Astrocyte (in vitro differentiated cells and primary cell): ENCODE measurements at regions not wholly inside any gene's neighbourhood (a gene's known extent, or its start where the extent isn't known, plus 50 kb on each side); places are given as distances from the start of the nearest gene placed in this dataset.

Experiments used
- DNase-seq: peaks from one replicate; pipeline ENCODE4 v3.0.0-alpha.2; 2010; ENCODE audit warnings: low read depth
- FAIRE-seq: peaks from 2 replicates; lab custom pipeline; 2011; peaks lifted over from hg19 to GRCh38; lab: Jason Lieb, UNC
- H2AFZ ChIP-seq: 2 replicates; pipeline ENCODE4 v1.6.0; 2012; ENCODE audit warnings: low read depth, low read length, inconsistent platforms
- H3K27ac ChIP-seq: 2 replicates; pipeline ENCODE4 v1.5.1; 2011; ENCODE audit warnings: low read depth, low read length, inconsistent platforms
- H3K27me3 ChIP-seq: 2 replicates; pipeline ENCODE4 v1.6.0; 2011; ENCODE audit warnings: low read length, inconsistent platforms; ENCODE audit not compliant: insufficient read depth
- H3K36me3 ChIP-seq: 2 replicates; pipeline ENCODE4 v1.5.1; 2011; ENCODE audit warnings: low read length, inconsistent platforms; ENCODE audit not compliant: insufficient read depth
- H3K4me1 ChIP-seq: 2 replicates; pipeline ENCODE4 v1.5.1; 2011; ENCODE audit warnings: low read length, inconsistent platforms; ENCODE audit not compliant: insufficient read depth
- H3K4me2 ChIP-seq: 2 replicates; pipeline ENCODE4 v1.6.0; 2012; ENCODE audit warnings: low read length, inconsistent platforms
- H3K4me3 ChIP-seq: 2 replicates; pipeline ENCODE4 v1.5.1; 2011; ENCODE audit warnings: low read depth, mild to moderate bottlenecking, low read length, inconsistent platforms; ENCODE audit not compliant: insufficient read depth
- H3K79me2 ChIP-seq: 2 replicates; pipeline ENCODE4 v1.6.0; 2012; ENCODE audit warnings: mild to moderate bottlenecking, low read length, inconsistent platforms; ENCODE audit not compliant: insufficient read depth
- H3K9ac ChIP-seq: 2 replicates; pipeline ENCODE4 v1.6.0; 2012; ENCODE audit warnings: mild to moderate bottlenecking, low read length, inconsistent platforms
- H3K9me3 ChIP-seq: 2 replicates; pipeline ENCODE4 v1.5.1; 2012; ENCODE audit warnings: low read depth, mild to moderate bottlenecking, low read length, inconsistent platforms; ENCODE audit not compliant: insufficient read depth
- H4K20me1 ChIP-seq: 2 replicates; pipeline ENCODE4 v1.6.0; 2012; ENCODE audit warnings: low read length, inconsistent platforms; ENCODE audit not compliant: insufficient read depth
- H3K27ac Mint-ChIP-seq: one replicate; pipeline ENCODE4 v1.8.0; 2021; ENCODE audit warnings: mild to moderate bottlenecking, mixed read lengths; ENCODE audit not compliant: unreplicated experiment
- H3K27me3 Mint-ChIP-seq: one replicate; pipeline ENCODE4 v1.8.0; 2021; ENCODE audit warnings: low read depth, mixed read lengths; ENCODE audit not compliant: unreplicated experiment
- H3K36me3 Mint-ChIP-seq: one replicate; pipeline ENCODE4 v1.8.0; 2021; ENCODE audit warnings: low read depth, mixed read lengths; ENCODE audit not compliant: unreplicated experiment
- H3K4me1 Mint-ChIP-seq: one replicate; pipeline ENCODE4 v1.8.0; 2021; ENCODE audit warnings: low read depth, mixed read lengths; ENCODE audit not compliant: unreplicated experiment
- H3K4me3 Mint-ChIP-seq: one replicate; pipeline ENCODE4 v1.8.0; 2021; ENCODE audit warnings: mild to moderate bottlenecking, moderate library complexity, mixed read lengths; ENCODE audit not compliant: unreplicated experiment
- H3K9me3 Mint-ChIP-seq: one replicate; pipeline ENCODE4 v1.8.0; 2021; ENCODE audit warnings: mild to moderate bottlenecking, mixed read lengths; ENCODE audit not compliant: unreplicated experiment
- EZH2 ChIP-seq: IDR thresholded peaks from 2 replicates; pipeline ENCODE4 v1.6.1; 2012; ENCODE audit warnings: mild to moderate bottlenecking, low read length, inconsistent platforms; ENCODE audit not compliant: insufficient read depth
- TF ChIP-seq, protein P1 (sequence below): IDR thresholded peaks from 2 replicates; pipeline ENCODE4 v1.5.1; 2011; ENCODE audit warnings: low read depth, mild to moderate bottlenecking, inconsistent platforms, low read length, moderate library complexity; ENCODE audit not compliant: insufficient read depth

DNA sequence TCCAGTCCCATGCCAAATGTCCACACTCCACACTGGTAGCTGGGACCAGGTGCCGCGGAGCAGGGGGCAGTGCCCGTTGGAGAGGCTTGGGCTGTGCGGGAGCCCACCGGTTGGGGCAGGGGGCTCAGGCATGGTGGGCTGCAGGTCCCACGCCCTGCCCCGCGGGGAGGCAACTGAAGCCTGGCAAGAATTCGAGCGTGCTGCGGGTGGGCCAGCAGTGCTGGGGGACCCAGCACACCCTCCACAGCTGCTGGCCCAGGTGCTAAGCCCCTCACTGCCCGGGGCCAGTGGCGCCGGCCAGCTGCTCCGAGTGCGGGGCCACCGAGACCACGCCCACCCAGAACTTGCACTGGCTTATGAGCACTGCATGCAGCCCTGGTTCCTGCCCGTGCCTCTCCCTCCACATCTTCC lies 479.4 kb downstream of the ZNF385D start:
- H4K20me1 ChIP-seq: no peaks in the 10 kb centered on the region
- no peak overlapping the region for H2AFZ ChIP-seq
- H3K27me3 ChIP-seq: no peaks in the 10 kb centered on the region
- no peak overlapping the region for H3K27ac ChIP-seq
- no peaks in the 10 kb centered on the region for H3K79me2 ChIP-seq
- Mint-ChIP-seq H3K4me1 (peaks cover 7% of the 10 kb centered on the region), H3K4me3 (no peak overlapping the region), H3K27ac (no peak overlapping the region), H3K27me3 (no peaks in the 10 kb centered on the region), H3K9me3 (no peaks in the 10 kb centered on the region), H3K36me3 (no peaks in the 10 kb centered on the region)
- no peak overlapping the region for H3K9ac ChIP-seq
- H3K4me1 ChIP-seq: peaks cover 16% of the 10 kb centered on the region
- no peak overlapping the region for H3K4me3 ChIP-seq
- no peak overlapping the region for H3K4me2 ChIP-seq
- FAIRE-seq: no peak
- no peaks in the 10 kb centered on the region for H3K36me3 ChIP-seq
- TF ChIP-seq, protein P1, sequence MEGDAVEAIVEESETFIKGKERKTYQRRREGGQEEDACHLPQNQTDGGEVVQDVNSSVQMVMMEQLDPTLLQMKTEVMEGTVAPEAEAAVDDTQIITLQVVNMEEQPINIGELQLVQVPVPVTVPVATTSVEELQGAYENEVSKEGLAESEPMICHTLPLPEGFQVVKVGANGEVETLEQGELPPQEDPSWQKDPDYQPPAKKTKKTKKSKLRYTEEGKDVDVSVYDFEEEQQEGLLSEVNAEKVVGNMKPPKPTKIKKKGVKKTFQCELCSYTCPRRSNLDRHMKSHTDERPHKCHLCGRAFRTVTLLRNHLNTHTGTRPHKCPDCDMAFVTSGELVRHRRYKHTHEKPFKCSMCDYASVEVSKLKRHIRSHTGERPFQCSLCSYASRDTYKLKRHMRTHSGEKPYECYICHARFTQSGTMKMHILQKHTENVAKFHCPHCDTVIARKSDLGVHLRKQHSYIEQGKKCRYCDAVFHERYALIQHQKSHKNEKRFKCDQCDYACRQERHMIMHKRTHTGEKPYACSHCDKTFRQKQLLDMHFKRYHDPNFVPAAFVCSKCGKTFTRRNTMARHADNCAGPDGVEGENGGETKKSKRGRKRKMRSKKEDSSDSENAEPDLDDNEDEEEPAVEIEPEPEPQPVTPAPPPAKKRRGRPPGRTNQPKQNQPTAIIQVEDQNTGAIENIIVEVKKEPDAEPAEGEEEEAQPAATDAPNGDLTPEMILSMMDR: no peak
- TF ChIP-seq EZH2: no peak
- DNase-seq: no peak
- no peaks in the 10 kb centered on the region for H3K9me3 ChIP-seq

DNA sequence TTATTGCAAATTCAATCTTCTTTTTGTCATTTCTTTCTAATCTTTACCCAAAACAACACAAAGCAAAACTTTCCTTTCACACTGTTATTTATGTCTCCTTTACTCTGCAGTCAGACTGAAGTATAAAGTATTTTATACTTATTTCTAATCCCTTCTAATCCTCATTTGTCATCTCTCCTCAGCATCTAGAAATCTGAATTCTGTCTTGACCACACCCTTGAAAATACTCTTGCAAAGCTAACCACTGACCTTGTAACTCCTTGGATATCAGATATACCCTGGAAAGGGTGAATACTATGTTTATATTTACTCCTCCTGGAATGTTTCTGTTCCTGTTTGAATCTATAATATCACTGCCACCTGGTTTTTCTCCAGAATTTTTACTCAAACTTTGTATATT lies 481.1 kb downstream of the ZNF385D start:
- H3K9ac ChIP-seq: no peak overlapping the region
- H4K20me1 ChIP-seq: no peaks in the 10 kb centered on the region
- Mint-ChIP-seq H3K9me3 (no peaks in the 10 kb centered on the region), H3K4me3 (no peak overlapping the region), H3K27me3 (no peaks in the 10 kb centered on the region), H3K27ac (no peak overlapping the region), H3K36me3 (no peaks in the 10 kb centered on the region), H3K4me1 (peaks cover 7% of the 10 kb centered on the region)
- FAIRE-seq (no peak), DNase-seq (no peak)
- H3K4me1 ChIP-seq: peaks cover 16% of the 10 kb centered on the region
- no peaks in the 10 kb centered on the region for H3K79me2 ChIP-seq
- H3K4me3 ChIP-seq: no peak overlapping the region
- H3K36me3 ChIP-seq: no peaks in the 10 kb centered on the region
- TF ChIP-seq, protein P1: no peak
- no peak for TF ChIP-seq EZH2
- H3K4me2 ChIP-seq: no peak overlapping the region
- no peak overlapping the region for H3K27ac ChIP-seq
- H3K27me3 ChIP-seq: no peaks in the 10 kb centered on the region
- H2AFZ ChIP-seq: no peak overlapping the region
- H3K9me3 ChIP-seq: no peaks in the 10 kb centered on the region

DNA sequence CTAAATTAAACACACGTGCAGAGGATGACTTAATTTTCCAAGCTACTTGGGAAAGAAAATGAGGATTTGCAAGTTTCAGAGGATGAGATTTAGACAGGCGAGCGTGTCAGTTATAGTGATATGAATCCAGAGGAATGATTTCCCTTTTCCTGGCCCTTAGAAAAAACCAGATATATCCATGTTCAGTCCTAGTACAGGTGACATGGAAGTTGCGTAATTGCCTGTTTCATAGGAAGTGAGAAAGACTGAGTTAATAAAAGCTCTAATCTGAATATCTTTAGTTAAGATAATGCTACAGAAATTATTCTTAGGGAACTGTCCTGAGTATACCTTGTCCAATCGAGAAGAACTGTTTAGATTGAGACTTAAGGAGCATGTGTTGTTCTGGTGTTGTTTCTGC lies 490.5 kb downstream of the ZNF385D start:
- Histone ChIP-seq H2AFZ (no peak overlapping the region), H3K27ac (no peak overlapping the region), H3K4me1 (no peaks in the 10 kb centered on the region), H3K9ac (no peak overlapping the region), H3K9me3 (no peaks in the 10 kb centered on the region), H3K4me3 (no peak overlapping the region), H3K36me3 (no peaks in the 10 kb centered on the region), H3K27me3 (no peaks in the 10 kb centered on the region), H4K20me1 (no peaks in the 10 kb centered on the region), H3K4me2 (no peak overlapping the region), H3K79me2 (no peaks in the 10 kb centered on the region)
- H3K4me1 Mint-ChIP-seq: no peaks in the 10 kb centered on the region
- H3K4me3 Mint-ChIP-seq: no peak overlapping the region
- H3K27ac Mint-ChIP-seq: no peak overlapping the region
- H3K36me3 Mint-ChIP-seq: no peaks in the 10 kb centered on the region
- TF ChIP-seq EZH2: no peak
- TF ChIP-seq, protein P1: no peak
- DNase-seq: no peak
- no peak for FAIRE-seq
- peaks cover 1% of the 10 kb centered on the region for H3K9me3 Mint-ChIP-seq
- no peaks in the 10 kb centered on the region for H3K27me3 Mint-ChIP-seq
